ENCODE measurements at regions not wholly inside any gene's neighbourhood (a gene's known extent, or its start where the extent isn't known, plus 50 kb on each side); places are given as distances from the start of the nearest gene placed in this dataset.

GRCh38 chr1:34532113-34532512 lies 222.7 kb upstream of the GJB5 start:
- TF ChIP-seq EP300 (IDR thresholded peaks at IDR 0.05) (no peak), POLR2AphosphoS5 (IDR thresholded peaks at IDR 0.05) (no peak), CTCF (IDR thresholded peaks at IDR 0.05) (no peak)

All from esophagus muscularis mucosa (tissue), 4 donors.